ENCODE measurements at regions not wholly inside any gene's neighbourhood (a gene's known extent, or its start where the extent isn't known, plus 50 kb on each side); places are given as distances from the start of the nearest gene placed in this dataset.
"Not testable (repeated sequence)": the region's sequence is repeated elsewhere in the genome, so short reads cannot be mapped to it uniquely, and the experiment has no call there.

DNA sequence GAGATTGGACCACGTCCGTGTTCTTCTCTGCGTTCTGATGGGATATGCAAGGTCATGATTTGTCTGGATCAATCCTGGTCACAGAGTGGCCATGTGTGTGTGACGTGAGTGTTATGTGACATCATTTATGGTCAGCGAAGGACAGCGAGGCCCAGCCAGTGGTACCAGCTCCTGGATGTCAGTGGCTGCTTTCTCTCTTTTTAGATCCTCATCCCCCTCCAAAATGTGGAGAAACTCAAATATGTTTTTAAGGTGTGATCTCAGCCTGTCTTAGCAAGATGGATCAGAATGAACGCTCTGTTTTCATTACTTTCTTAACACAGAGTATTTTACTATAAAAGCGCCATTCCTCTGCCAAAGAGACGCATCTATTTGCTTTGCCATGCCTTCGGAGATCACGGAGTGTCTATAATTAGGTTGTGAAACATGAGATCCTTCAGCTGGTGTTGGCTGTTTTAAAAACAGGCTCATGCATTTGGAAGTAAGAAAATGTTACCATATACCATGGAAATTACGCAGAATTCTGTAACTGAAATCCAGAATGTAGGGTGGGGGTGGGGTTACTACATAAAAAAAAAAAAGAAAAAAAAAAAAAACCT is 245.5 kb upstream of the TCERG1L start:
- DNase-seq (ENCODE audit: low read depth in 4 of 4, low spot score in 3 of 4): no peak

DNA sequence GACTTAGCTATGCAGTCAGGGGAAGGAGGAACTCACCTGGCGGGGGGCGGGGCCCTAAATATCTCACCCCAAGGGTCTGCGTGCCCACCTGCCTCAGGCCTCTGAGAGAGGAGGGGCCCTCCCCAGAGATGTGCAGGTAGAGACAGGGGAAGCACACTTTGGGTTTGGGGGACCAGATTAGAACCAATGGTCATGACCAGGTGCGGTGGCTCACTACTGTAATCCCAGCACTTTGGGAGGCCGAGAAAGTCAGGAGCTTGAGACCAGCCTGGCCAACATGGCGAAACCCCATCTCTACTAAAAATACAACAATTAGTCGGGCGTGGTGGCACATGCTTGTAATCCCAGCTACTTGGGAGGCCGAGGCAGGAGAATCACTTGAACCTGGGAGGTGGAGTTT is 246.4 kb upstream of the TCERG1L start:
- DNase-seq (ENCODE audit: low read depth in 4 of 4, low spot score in 3 of 4): not testable (repeated sequence)

DNA sequence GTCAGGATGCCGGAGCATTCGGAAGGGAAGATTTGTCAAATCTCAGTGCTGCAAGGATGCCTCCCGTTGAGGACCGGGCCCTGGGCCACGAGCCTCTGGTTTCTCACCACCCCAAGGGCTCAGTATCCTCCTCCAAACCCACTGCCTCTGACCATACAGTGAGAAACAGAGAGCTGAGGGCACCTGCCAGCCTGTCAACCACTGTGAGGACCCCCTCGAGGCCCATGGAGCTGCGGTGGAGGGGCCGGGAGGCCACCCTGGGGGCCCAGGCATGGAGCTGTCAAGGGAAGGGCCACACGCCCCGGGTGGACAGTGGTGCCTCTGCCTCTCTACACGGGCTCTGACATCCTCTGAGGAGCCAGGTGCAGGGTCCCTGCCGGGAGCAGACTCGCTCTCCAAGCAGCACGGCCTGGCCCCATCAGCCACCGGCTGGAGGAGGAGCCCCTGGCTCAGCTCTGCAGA is 248.0 kb upstream of the TCERG1L start:
- no peak for DNase-seq (ENCODE audit: low read depth in 4 of 4, low spot score in 3 of 4)

DNA sequence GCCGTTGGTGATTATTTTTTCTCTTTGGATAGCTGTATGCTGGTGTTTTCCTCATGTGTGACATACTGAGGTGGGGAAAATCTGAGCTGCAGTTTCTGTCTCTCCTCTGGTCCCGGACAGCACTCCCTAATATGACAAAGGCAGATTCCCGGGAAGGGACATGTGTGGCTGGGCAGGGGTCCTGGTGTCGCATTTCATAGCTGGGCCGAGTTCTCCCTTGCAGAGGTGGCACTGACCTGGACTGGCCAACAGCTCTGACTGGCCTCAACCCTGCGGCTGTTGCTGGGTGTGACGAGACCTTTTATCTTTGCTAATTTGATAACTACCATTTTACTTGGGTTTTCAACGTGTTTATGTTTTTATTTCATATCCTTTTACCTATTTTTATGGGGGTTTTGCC is 248.6 kb upstream of the TCERG1L start:
- DNase-seq (ENCODE audit: low read depth in 4 of 4, low spot score in 3 of 4): no peak

DNA sequence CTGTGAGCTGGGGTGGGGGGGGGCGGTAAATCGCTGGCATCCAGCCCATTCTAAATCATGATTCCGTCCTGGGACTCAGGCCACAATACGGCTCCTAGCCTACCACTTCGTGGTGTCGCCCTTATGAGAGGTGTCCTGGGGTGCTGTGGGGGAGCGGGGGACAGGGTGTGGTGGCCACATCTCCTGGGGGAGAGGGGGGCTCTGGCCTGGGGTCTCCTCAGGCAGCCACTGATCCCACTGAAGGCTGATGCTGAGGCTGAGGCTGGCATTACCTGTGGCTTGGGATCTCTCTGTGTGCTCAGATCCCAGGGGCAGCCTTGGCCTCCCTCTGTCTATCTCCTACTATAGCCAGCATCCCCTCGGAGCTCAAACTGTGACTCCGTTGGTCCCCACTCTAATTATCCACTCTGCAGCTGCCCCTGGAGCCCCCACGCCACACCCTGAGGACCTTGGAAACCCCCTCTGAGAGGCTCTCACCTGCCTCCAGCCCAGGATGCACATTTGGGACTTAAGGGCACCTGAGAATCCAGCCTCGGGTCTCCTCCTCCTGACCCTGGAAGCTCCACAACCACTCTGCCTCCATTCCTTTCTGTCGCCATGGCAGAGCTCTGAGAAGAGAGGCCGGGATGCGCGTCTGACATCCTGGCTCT is 249.3 kb upstream of the TCERG1L start:
- DNase-seq (ENCODE audit: low read depth in 4 of 4, low spot score in 3 of 4): no peak

DNA sequence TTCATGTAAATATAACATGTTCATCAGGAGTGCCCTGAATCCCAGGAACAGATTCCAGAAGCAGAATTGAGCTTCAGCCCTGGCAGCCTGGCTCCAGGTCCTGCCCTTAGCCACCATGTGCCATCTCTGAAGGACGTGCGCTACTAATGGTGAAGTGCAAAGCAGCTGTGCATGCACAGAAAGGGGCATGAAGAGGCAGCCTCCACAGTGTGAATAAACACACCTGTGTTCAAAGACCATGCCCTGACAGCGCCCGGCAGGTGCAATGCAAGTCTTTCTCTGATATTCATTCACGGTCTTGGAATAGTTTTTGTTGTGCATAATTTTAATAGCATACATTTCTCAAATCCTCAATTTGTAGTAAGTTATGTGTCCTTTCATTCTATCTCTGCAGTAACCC is 250.4 kb upstream of the TCERG1L start:
- no peak for DNase-seq (ENCODE audit: low read depth in 4 of 4, low spot score in 3 of 4)

DNA sequence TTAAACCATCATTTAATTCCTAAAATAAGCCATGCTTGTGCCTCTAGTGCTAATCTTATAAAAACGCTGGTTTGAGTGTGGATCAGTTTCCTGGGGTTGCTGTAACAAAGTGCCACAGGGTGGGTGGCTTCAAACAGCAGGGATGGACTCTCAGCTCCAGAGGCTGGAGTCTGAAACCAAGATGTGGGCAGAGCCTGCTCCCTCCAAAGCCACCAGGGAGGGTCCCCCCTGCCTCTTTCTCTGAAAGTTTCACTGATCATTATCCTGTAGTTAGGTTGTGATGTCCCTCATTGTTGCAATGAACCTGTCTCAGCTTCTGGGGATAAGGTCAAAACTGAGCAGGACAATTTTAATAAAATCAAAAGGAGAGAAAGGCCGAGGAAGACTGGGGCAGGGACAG is 251.9 kb upstream of the TCERG1L start:
- DNase-seq (ENCODE audit: low read depth in 4 of 4, low spot score in 3 of 4): no peak

DNA sequence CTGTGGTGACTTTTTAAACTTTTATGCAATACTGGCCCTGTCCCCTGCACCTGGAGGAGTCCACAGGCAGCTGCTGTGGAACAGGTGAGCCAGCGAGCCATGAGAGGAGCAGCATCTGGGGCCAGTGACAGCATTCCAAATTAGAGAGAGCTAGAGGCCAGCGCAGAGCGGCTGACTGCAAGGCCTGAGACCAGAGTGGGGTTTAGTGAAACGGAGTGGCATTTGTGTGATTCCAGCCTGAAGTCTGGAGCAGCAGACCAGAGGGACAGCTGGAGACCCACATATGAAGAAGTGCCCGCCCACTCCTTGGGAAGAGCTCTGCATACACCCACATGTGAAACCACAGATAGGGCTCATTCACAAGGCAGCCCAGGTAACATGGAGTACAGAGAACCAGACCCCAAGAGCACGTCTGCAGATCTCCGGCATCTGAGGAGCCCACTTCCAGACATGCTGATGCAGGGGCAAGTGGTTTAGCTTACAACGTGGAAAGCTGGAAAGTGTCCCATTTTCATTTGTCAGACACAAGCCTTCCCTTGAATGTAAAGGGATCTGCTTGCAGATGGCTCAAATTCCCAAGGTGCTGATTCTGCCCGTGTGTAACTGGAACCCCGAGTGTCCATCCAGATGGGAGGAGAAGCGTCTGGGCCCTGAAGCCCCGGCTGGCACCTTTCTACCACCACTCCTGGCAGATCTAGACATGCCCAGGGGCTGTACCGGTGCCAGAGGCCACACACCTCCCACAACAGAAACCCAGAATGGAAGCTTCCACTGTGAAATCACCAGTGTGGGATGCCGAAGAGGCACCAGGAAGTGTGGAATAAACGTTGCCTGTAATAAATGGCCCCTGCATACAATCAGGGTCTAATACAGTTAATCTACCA is 256.0 kb upstream of the TCERG1L start:
- DNase-seq (ENCODE audit: low read depth in 4 of 4, low spot score in 3 of 4): no peak

DNA sequence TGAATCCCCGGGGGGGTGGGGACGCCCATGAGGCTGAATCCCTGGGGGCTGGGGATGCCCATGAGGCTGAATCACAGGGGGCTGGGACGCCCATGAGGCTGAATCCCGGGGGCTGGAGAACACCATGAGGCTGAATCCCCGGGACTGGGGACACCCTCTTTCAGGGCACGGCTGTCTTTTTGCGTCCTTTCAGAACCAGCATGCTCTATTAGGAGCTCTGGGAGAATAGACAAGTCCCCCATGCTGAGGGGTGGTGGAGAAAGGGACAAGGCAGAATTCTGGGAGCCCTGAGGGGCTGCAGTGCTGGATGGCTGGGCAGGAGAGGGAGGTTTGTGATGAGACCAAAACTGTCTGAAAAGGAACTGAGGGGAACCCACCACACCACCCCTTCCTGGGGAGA is 257.3 kb upstream of the TCERG1L start:
- no peak for DNase-seq (ENCODE audit: low read depth in 4 of 4, low spot score in 3 of 4)

DNA sequence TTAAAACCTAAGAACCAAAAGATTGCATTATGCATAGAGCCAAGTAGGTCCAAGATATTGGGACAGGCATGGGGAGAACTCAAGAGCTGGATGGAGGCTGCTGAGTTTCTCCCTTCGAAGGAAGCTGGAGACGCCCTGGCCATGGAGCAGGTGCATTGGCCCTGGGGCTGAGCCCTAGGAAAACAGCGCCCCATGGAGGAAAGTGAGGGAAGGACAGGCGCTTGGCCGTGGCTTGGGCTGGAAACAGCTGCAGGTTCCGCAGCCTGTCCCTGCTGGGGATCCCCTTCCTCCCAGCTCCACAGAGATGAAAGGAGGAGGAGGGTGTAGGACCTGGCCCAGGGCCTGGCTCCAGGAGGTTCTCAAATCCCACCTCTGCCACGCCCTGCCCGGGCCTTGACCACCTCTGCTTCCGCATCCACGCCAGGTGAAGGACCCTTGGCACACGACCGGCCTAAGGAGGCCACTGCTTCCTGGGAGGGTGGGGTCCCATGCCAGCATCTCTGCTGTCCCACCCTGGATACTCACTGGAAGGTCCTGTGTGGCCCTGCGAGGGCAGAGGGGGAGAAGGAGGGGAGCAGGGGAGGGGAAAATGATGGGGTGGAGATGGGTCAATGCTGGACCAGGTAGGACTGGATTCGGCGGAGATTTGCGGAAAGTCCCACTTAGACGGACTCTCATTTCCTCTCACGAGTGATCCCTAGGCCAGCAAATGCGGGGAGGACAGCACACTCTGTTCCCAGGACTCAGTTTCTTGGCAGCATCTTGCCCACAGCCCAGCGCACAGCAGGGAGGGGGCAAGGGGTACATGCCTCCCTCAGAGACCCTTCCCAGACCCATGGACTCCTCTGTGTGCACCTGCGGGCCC is 258.6 kb upstream of the TCERG1L start:
- no peak for DNase-seq (ENCODE audit: low read depth in 4 of 4, low spot score in 3 of 4)

DNA sequence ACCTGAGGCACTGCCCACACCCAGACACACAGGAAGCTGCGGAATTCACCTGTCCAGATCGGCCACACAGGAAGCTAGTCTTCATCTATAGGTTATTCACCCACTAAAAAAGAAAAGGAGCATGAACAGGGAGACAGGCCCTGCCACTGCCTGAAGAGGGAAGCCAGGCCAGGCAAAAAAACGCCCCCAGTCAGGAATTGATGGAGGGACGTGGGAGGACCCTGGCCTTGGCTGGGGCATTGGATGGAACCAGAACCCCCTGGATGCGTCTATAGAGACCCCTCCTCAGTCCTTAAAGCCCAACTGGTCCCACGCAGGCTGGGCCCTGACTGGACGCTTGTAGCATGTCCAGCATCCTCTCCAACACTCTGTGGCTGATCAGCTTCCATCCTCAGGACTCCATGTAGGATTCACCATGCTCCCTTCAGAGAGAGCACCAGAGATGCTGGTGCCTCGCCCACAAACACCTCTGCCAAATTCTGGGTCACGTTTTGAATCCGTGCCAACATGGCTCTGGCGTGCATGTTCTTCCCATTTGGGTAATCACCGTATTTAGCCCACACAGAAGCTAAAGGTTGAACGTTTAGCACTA is 259.3 kb upstream of the TCERG1L start:
- DNase-seq (ENCODE audit: low read depth in 4 of 4, low spot score in 3 of 4): no peak

DNA sequence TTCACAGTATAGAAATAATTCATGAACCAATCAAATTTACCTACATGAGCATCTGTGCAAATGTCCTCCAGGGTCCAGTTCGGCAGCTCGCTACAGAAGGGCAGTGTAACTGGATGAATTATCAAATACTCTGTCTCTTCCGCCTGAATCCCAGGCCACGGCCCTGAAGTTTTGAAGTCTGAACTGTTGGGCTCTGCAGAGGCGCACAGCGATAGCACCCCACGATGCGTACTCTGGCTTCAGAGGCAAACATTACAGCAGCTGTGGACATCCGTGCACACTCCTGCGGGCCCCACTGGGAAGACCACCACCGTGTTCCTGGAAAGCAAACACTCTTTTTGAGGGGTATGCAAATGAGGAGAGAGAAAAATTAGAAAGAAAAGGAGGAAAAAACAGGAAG is 259.8 kb upstream of the TCERG1L start:
- no peak for DNase-seq (ENCODE audit: low read depth in 4 of 4, low spot score in 3 of 4)

DNA sequence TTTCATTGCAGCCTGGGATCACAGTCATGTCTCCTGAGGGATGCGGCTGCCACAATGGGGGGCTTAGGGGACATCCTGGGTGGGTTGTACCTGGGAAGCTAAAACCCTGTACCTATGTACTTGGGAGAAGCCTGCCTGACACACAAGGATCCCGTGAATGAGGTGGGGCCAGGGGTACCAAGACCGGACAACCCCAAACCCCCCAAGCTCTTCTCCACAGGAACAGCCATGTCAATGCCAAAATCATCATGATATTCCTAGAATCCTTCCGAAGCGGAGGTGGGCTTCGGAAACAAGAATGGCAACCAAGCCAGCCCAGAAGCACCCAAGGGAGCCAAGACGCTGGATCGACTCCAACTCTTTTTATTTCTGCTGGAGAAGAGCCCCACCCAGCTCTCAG is 260.3 kb upstream of the TCERG1L start:
- no peak for DNase-seq (ENCODE audit: low read depth in 4 of 4, low spot score in 3 of 4)

DNA sequence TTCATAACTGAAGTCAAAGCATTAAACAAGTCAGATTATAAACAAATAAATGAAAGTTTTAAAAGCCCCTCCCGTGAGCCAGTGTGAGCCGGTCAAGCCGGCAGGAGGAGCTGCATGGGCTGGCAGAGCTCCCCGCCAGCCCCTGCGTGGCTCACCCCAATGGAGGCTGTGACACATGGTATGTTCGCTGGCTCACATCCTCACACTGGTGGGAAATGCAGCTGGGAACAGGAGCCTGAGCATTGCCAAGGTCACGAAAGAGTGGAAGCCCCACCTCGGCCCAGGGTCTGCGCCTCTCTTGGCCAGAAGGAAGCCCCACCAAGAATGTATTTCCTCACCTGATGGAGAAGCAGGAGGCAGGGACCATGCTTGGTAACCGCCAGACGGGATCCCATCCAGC is 261.7 kb upstream of the TCERG1L start:
- no peak for DNase-seq (ENCODE audit: low read depth in 4 of 4, low spot score in 3 of 4)

DNA sequence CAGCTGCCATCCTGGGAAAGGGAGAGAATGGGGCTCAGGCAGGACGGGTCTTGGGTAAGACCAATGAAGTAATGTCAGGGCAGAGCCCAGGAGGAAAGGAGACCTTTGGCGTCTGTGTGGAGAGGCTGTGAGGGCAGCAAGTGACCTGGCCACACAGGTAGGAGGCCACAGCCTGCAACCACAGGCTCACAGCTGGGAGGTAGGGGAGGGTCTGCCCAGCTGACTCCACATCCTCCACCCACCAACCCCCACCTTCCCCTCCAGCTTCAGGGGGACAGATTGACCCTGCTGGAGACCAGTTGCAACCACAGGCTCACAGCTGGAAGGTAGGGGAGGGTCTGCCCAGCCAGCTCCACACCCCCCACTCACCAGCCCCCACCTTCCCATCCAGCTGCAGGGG is 262.2 kb upstream of the TCERG1L start:
- DNase-seq (ENCODE audit: low read depth in 4 of 4, low spot score in 3 of 4): no peak

DNA sequence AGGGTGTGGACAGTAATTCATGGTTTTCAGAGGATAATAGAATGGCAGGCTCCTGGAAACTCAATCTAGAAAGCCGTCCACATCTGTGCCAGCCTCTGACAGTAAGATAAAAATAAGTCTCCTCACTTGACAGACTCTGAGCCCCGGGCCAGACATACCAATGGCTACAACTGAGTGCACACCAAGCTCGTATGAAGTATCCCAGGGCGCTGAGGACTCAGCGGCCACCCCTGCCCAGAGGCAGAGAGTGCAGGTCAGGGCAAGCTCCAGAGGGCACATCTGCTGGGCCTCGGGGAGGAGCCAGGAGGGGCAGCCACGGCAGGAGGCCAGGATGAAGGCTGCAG is 262.8 kb upstream of the TCERG1L start:
- DNase-seq (ENCODE audit: low read depth in 4 of 4, low spot score in 3 of 4): no peak

DNA sequence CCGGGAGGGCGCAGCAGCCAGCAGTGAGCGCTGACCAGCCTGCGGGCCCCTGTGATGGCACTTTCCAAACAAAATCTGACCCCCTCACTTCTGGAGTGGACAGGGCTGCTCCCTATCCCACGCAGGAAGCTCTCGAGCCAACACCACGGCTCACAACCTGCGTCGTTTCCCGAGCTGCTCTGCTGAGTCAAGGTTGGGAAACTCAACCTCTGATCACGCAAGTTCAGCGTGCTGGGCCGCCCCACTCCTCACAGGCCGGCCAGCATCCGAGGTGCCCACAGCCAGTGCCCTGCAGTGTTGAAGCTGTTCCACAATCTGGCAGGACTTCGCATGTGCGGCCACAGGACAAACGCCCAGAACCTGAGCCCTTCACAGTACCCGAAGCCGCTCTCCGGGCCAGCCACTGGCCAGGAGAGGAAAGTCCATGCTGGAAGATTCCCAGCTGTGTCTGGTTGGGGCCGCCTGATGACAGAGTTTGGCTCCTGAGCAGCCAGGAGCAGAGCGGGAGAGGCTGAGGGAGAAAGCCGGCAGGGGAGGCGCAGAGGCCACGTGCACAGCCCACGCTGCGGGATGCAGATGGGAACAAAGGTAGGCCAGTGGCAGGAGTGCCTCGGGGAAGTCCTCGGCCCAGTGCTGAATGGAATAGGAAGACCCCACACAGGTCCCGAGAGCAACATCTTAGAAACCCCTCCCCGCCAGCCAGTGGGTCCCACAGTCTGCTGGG is 263.3 kb upstream of the TCERG1L start:
- no peak for DNase-seq (ENCODE audit: low read depth in 4 of 4, low spot score in 3 of 4)

DNA sequence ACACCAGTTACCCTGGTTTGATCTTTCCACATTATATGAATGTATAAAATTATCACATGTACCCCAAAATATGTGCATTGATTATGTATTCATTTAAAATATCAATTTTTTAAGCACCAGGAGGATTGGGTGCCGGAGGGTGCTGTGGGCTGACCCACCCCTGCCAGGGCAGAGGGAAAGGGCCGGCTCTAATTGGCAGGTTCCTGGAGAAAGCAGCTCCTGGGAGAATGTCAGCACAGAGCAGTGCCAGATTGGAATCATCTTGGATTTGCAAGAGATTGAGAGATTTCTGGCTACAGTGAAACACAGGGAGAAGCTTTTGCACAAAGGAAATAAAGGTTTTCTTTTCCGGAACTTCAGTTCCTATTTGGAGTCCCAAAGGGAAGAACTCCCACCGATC is 264.4 kb upstream of the TCERG1L start:
- no peak for DNase-seq (ENCODE audit: low read depth in 4 of 4, low spot score in 3 of 4)

DNA sequence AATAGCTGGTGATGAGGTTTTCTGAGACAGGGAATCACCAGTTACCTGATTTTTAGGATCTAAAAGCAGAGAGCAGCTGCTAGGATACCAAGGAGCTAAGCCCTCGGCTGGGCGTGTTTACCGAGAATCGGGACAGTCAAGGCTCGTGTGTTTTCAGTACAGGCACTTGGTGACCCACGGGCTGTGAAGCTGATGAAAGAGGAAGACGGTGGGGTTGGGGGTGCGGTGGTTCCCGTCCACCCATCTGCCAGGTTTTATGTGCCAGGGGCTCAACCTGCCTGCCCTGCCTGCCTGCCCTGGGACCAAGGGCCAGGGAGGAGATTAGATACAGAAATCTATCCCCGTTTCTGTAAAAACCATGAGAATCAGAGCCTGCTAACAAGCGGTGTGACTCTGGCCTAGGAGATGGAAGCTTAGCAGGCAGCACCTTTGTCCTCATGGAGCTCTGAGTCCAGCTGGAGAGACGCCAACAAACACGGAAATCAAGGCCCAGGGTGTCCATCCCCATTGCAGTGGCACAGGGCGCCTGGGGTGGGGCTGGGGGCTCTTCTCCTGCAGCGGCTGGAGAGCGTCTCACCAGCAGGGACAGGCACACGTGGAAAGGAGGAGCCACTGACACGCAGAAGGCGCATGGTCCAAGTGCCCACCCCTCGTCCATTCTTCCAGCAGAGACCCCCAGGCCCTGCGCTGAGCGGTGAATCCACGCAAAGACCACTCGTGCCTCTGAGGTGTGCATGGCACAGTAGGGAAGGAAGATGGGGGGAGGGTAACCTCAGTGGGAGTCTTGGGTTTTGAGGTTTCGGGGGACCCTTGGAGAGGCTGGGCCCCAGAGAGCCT is 265.0 kb upstream of the TCERG1L start:
- DNase-seq (ENCODE audit: low read depth in 4 of 4, low spot score in 3 of 4): no peak
